ENCODE measurements at regions not wholly inside any gene's neighbourhood (a gene's known extent, or its start where the extent isn't known, plus 50 kb on each side); places are given as distances from the start of the nearest gene placed in this dataset.

DNA sequence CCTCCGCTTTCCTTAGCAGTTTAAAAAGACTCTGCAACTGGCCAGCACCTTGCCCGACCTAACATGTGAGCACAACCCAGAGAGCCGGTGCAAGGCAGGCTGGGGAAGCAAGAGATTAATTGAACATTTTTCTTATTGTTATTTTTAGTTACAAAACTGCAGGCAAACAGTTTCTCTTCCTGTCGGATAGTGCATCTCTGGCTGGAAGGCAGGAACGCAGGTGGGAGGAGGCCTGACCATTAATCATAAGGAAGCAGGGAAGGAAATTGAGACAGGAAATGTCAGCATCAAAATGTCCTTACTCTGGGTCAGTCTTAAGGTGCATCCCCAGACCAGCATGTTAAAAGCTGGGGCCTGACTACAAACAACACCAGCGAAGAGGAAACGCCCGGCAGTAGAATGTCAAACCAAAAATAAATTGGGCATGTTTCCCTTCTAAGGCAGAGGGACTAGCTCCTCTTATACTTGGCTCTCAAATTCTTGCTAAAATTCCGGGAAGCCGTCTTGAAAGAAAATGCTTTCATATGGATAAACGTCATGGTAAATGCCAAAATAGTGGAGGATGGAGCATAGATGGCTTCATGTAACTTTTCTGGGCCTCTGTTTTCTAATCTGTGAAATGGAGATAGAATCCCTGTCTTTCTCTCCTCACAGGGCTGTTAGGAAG lies 226.8 kb downstream of the RAP2A start:
- Histone ChIP-seq H3K4me1 (ENCODE audit: control insufficient read depth, insufficient read depth, low read length) (no peaks in the 10 kb centered on the region), H3K14ac (replicated peaks; ENCODE audit: low read depth, low read length) (no peak overlapping the region), H2BK20ac (ENCODE audit: low read depth, low read length) (no peak overlapping the region), H2AK5ac (ENCODE audit: low read depth, low read length) (no peak overlapping the region), H4K5ac (ENCODE audit: low read depth, low read length) (no peak overlapping the region), H2AK9ac (replicated peaks; ENCODE audit: low read depth, low read length, poor library complexity) (no peak overlapping the region), H3K79me1 (ENCODE audit: low read depth in 1 of 2, low read length in 2 of 2) (no peaks in the 10 kb centered on the region), H3K9me1 (ENCODE audit: insufficient read depth, low read length) (no peaks in the 10 kb centered on the region), H3K27me3 (ENCODE audit: control insufficient read depth, insufficient read depth, low read length) (peaks cover 18% of the 10 kb centered on the region), H3K9me3 (ENCODE audit: control insufficient read depth, insufficient read depth, low read length) (no peaks in the 10 kb centered on the region), H4K91ac (ENCODE audit: insufficient read depth, low read depth, low read length) (no peak overlapping the region), H2BK5ac (ENCODE audit: low read depth, low read length, poor library complexity, severe bottlenecking) (no peak overlapping the region), H3K23ac (ENCODE audit: low read depth, low read length) (no peak overlapping the region), H2BK15ac (ENCODE audit: low read depth, low read length) (no peak overlapping the region), H4K8ac (ENCODE audit: low read depth in 2 of 2, low read length in 2 of 2) (no peak overlapping the region), H3K4ac (ENCODE audit: low read depth, low read length) (no peak overlapping the region), H4K20me1 (ENCODE audit: insufficient read depth, low read length) (no peaks in the 10 kb centered on the region), H3K4me2 (ENCODE audit: low read depth, low read length) (no peak overlapping the region), H3K27ac (ENCODE audit: insufficient read depth, low read length) (no peak overlapping the region), H2AFZ (replicated peaks; ENCODE audit: low read length, poor library complexity) (no peak overlapping the region), H3K18ac (ENCODE audit: low read depth, low read length) (no peak overlapping the region), H3K9ac (ENCODE audit: low read depth, low read length) (no peak overlapping the region), H3K36me3 (ENCODE audit: control insufficient read depth, insufficient read depth, low read length) (no peaks in the 10 kb centered on the region), H3K4me3 (ENCODE audit: insufficient read depth, low read depth, low read length) (no peak overlapping the region), H2BK120ac (ENCODE audit: low read depth, low read length) (no peak overlapping the region), H3K56ac (ENCODE audit: extremely low read depth, insufficient read depth, low read length) (no peak overlapping the region)
- ChIA-PET POLR2A (ENCODE audit: unreplicated experiment) (no interaction called here), CTCF (no interaction called here)
- dilution Hi-C loops (cut with HindIII; ENCODE audit: low sequenced_read_pairs, unreplicated experiment), result no loop called here
- intact Hi-C loops (cut with micrococcal nuclease), result no loop called here
- no CpG with 5 or more reads among the region's 11 CpGs for WGBS, 2 experiments (ENCODE audit: extremely low coverage in 2 of 2, insufficient read length in 1 of 2)
- in situ Hi-C loops (cut with MboI; ENCODE audit: low sequenced_read_pairs), result no loop called here
- DNase-seq (no peak), ATAC-seq (ENCODE audit: low read depth) (no peak)
- no TSS peak for BruUV-seq (replicated peaks)
- TF ChIP-seq POLR2A (IDR thresholded peaks at IDR 0.05; ENCODE audit: low read depth, low read length), result no peak
- no peak for TF ChIP-seq FOS (IDR thresholded peaks at IDR 0.05; ENCODE audit: low read depth, low read length)
- no peak for TF ChIP-seq CEBPB (IDR thresholded peaks at IDR 0.05; ENCODE audit: low read depth, low read length)
- TF ChIP-seq BHLHE40 (IDR thresholded peaks at IDR 0.05; ENCODE audit: low read depth, low read length), result no peak
- TF ChIP-seq RCOR1 (IDR thresholded peaks at IDR 0.05; ENCODE audit: insufficient replicate concordance, low read length), result no peak
- TF ChIP-seq, protein P1, sequence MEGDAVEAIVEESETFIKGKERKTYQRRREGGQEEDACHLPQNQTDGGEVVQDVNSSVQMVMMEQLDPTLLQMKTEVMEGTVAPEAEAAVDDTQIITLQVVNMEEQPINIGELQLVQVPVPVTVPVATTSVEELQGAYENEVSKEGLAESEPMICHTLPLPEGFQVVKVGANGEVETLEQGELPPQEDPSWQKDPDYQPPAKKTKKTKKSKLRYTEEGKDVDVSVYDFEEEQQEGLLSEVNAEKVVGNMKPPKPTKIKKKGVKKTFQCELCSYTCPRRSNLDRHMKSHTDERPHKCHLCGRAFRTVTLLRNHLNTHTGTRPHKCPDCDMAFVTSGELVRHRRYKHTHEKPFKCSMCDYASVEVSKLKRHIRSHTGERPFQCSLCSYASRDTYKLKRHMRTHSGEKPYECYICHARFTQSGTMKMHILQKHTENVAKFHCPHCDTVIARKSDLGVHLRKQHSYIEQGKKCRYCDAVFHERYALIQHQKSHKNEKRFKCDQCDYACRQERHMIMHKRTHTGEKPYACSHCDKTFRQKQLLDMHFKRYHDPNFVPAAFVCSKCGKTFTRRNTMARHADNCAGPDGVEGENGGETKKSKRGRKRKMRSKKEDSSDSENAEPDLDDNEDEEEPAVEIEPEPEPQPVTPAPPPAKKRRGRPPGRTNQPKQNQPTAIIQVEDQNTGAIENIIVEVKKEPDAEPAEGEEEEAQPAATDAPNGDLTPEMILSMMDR (conservative IDR thresholded peaks at IDR 0.05; ENCODE audit: low read depth, low read length), result no peak
- TF ChIP-seq NFE2L2 (IDR thresholded peaks at IDR 0.05; ENCODE audit: low read depth, low read length), result no peak
- TF ChIP-seq RAD21 (IDR thresholded peaks at IDR 0.05; ENCODE audit: low read length), result no peak
- TF ChIP-seq, protein P2, sequence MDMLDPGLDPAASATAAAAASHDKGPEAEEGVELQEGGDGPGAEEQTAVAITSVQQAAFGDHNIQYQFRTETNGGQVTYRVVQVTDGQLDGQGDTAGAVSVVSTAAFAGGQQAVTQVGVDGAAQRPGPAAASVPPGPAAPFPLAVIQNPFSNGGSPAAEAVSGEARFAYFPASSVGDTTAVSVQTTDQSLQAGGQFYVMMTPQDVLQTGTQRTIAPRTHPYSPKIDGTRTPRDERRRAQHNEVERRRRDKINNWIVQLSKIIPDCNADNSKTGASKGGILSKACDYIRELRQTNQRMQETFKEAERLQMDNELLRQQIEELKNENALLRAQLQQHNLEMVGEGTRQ (IDR thresholded peaks at IDR 0.05; ENCODE audit: low read depth, low read length), result no peak
- TF ChIP-seq, protein P3, sequence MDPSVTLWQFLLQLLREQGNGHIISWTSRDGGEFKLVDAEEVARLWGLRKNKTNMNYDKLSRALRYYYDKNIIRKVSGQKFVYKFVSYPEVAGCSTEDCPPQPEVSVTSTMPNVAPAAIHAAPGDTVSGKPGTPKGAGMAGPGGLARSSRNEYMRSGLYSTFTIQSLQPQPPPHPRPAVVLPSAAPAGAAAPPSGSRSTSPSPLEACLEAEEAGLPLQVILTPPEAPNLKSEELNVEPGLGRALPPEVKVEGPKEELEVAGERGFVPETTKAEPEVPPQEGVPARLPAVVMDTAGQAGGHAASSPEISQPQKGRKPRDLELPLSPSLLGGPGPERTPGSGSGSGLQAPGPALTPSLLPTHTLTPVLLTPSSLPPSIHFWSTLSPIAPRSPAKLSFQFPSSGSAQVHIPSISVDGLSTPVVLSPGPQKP (IDR thresholded peaks at IDR 0.05; ENCODE audit: borderline replicate concordance, low read depth, low read length), result no peak
- no peak for TF ChIP-seq MAZ (IDR thresholded peaks at IDR 0.05; ENCODE audit: borderline replicate concordance, low read depth, low read length)
- no peak for TF ChIP-seq RFX5 (IDR thresholded peaks at IDR 0.05; ENCODE audit: low read depth, low read length)
- TF ChIP-seq SMC3 (IDR thresholded peaks at IDR 0.05; ENCODE audit: low read depth, low read length), result no peak
- no peak for TF ChIP-seq MAFK (IDR thresholded peaks at IDR 0.05; ENCODE audit: low read depth, low read length)
- no peak for TF ChIP-seq MXI1 (IDR thresholded peaks at IDR 0.05; ENCODE audit: borderline replicate concordance, low read depth, low read length)
- no peak for TF ChIP-seq CHD1 (IDR thresholded peaks at IDR 0.05; ENCODE audit: low read depth, low read length)
